DMS114 treated with DMSO at 0.1 percent for 48 hours (cell line): ENCODE measurements at regions not wholly inside any gene's neighbourhood (a gene's known extent, or its start where the extent isn't known, plus 50 kb on each side); places are given as distances from the start of the nearest gene placed in this dataset.

ENCODE experiments used
- DNase-seq: peaks from one replicate; lab custom pipeline; 2025; ENCODE audit not compliant: unreplicated experiment; lab: John Stamatoyannopoulos, UW

DNA sequence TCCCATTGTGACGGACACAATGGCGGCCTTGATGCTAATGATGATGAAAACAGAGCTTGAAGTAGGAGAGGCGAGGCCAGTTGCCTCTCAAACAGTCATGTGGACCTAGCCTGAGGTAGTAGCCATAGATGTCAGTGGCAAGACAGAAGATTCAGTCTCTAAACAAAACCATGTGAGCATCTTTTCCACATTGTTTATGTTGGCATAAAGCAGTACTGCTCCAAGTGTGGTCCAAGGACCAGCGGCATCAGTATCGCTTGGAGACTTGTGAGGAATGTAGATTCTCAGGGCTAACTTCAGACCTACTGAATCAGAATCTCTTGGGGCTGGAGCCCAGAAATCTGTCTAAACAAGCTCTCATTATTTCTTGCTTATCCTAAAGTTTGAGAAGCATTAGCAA, 312.8 kb upstream of the JAG1 start:
- DNase-seq = no peak

DNA sequence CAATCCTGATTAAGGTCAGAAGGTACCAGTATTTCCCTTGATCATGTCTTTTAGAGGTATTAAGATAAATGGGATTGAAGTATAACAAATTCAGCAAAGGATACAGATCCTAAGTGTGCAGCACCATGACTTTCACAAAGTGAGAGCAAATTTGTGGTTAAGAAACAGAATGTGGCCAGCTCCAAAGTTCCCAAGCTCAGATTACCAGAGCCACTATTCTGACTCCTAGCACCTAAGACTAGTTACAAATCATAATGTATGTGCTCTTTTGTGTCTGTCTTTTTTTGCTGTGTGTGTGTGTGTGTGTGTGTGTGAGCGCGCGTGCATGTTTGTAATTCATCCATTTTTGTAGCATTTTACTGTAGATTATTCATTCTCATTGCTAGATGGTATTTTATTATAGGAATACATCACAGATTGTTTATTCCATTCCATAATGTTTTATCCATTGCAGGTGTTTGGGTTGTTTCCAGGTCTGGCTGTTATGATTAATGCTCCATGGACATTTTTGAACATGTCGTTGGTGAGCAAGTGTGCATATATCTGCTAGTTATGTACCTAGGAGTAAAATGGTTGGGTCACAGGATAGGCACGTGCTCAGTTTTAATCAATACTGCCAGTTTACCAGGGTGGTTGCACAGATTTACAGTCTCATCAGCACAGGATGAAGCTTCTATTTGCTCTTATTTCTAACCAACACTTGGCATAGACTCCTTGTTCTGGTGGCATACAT, 314.0 kb upstream of the JAG1 start:
- no peak for DNase-seq

DNA sequence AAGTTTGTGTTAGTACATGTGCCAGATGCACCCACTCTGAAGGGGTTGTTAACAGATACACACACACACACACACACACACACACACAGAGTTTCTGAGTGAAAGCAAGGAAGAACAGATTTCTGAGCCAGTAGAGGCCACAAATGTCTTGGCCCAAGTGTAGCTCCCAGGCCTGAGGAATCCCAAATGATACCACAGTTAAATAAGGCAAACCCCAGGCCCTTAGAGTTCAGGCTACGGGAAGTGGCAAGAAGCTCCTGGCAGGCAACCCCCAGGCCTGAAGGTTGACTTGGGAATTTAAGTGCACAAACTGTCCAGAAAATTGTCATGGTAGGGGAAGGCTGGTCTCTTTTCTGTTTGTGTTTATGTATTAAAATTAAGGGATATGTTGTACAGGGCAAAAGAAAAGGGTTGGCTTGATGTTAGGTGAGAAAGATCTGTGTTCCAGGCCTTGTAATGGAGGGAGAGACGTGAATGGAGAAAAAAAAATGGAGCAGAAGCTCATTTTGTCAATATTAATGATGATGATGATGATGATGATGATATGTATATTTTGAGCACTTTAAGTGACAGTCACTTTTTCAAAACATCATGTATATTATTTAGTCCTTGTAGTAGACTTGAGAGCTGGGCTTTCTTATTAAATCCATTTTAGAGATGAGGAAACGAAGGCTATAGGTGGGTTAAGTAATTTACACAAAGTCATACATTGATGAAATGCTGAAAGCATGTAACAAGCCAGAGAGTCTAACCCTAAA, 317.0 kb upstream of the JAG1 start:
- no peak for DNase-seq

DNA sequence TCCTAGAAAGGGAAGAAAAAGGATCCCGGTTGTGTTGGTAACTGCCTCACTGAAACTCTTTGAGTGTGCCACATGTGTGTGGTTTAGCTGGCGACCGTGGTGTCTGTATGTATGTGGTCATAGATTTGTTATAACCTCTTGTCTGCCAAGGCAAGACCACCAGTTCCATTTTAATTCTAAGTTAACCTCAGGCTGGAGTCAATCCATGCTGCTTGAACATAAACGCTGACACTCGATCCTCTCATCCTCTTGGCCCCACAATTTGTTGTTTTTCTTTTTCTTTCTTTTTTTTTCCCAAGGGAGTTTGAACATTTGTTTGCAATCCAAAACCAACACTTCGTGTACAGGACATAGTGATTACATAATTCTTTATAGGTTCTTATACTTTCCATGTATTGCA, 318.9 kb upstream of the JAG1 start:
- DNase-seq = no peak

DNA sequence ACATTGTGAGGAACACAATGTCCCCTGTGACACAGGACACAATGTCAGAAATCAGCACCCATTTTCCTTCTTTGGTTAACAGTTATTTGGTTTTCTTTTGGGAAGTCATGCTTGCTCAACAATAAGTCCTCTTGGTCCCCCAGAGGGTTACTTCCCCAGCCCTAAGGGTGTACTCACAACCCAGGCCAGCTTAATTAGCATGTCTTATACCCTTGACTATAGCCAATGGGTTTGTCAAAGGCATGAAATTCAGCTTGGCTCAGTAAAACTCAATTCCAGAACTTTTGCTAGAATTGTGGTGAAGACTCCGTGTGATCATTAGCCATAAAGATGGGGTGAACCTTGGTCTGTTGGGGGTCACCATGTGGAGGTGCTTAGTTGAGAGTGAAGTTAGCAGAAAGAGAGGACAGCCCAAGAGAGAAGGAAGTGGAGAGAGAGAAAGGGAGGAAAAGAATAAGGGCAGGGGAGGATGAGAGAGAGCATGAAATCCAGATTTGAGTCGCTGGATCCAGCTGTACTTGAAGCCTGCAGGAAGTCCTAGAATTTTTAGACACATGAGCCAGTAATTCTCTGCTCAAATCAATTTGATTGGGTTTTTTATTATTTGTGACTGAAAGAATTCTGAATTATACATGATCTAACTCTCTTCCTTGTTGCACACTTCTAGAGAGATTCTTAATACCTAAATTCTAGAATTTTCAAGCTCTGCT, 321.3 kb upstream of the JAG1 start:
- no peak for DNase-seq

DNA sequence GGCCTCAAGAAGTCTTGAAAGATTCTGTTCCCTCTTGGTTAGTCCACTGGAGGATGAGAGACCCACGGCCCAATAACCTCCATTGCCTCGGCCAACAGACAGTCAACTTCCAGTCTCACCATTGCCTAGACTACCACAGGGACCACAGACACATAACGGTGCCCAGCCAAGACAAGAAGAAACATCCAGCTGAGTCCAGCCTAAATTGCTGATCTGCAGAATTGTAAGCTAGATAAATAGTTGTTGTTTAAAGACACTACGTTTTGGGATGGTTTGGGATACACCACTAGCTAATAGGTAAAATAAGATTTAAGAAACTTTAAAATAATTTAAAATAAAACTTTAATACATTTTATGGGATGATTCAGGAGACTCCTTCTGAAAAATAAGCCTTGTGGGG, 324.7 kb upstream of the JAG1 start:
- DNase-seq = no peak

DNA sequence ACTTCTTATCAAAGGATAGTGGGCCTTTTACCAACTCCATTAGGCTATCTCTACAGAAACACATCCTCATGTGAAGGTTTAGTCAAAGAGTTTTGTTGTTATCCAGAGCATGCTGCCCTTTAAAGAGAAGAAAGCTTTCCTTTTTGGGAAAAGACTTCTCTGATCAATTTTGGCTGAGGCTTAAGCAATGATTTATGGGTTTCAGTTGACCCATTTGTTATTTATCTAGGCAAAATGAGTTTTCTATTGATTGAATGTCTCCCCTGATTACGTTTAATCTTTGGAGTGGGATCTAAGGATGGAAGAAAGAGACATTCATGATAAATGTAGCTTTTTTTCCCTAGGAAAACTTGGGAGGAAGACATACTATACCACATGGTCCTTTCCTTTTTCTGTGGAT, 326.6 kb upstream of the JAG1 start:
- no peak for DNase-seq

DNA sequence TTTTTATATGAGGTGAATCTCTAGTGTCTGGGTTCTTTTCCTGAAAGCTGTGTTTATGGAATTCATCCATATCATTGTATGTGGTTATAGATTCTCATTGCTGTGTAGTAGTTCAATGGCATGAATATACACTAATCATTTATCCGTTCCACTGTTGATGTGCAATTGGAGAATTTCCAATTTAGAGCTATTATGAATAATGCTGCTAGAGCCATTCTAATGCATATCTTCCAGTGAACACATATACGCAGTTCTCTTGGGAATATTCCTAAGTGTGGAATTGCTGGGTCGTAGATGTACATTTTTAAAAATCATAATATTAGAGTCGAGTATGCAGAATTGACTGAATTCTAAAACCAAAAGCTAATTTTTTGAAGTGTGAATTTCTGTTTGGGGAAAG, 327.5 kb upstream of the JAG1 start:
- no peak for DNase-seq

DNA sequence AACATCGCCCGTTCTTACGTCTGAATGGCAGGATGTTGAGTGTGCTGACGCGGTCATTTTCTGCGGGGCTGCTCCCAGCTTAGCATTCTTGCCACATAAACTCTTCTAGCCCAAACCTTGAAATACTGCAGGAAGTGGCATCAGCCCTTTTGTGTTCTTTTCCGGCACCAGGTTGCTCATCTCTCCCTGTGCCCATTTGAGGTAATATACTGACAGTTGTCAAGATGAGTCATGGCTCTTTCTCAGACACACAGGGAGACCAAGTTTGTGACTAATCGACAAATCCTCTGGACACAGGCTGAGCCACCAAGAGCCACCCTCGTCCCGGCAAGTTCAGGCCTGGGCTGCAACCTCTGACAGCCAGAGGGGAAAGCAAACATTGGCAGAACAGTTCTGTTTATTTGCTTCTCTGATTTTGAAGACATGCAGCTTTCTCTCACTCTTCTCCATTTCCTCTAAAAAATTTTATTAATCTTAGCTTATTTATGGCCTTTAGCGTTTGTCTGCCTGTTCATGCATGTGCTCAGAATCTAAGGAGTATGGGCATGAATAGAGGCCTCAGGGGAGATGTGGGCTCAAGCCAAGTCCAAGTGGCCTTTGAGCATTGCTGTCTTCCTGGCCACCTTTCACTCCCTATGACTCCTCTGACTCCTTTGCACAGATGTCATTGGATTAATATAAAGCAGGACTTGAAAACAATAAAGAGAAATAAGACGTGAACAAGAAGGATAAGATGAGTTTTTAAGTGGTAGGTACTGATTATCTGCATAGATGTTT, 328.2 kb upstream of the JAG1 start:
- DNase-seq = no peak

DNA sequence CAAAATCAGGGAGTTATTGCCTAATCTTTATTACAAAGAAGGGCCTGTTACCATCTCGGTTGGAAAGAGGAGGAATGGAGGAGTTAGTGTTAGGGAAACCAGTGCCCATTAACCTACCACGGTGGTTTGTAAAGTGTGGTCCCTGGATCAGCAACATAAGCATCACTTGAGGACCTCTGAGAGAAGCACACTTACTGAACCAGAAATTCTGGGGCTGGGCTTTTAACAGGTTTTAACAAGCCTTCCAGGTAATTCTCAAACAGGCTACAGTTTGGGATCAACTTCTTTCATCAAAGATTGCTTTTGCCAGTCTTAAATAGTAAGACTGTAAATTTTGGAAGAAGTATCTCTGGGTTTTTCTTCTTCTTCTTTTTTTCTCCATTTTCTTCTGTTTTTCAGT, 329.5 kb upstream of the JAG1 start:
- DNase-seq = no peak

DNA sequence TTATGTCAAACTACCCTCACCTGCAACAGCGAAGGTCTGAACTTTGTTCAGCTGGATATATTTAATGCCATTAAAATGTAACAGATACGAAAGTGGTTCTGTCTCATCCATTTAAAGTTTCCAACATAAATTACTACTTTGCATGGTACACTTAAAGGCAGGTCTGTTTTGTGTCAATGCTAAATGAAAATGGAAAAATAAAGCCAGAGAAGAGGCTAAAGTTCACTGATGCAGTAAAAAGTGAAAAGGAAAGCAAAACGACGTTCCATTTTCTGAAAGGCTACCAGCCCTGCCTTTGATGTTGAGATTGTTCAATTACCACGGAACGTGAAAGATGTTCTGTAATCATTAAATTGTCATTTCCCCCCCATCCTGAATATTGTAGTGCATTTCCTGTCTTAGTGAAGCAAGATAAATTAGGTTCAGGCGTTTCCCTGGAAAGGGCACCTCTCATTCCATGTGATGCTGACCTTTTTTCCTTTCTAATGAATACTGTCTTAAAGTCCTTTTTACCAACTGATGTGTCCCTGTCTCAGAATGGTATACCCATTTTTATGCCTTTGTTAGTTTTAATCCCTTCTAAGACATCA, 334.7 kb upstream of the JAG1 start:
- no peak for DNase-seq

DNA sequence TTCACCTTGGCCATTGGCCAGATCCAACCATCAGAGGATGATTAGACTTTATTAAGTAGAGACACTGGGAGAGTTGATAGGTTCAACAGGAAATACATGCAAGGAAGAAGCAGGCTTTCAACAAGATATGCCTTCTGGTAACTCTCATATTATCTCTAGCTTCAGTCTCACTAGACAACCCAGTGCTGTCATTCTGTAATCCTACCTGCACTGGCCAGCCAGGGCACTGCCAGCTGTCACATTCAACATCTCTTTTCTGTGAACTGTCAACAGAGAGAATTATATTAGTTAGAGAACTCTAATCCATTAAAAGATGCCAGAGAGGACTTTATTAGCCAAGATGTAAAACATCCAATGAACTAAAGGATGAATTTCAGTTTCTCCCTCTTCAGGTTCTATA, 337.9 kb upstream of the JAG1 start:
- DNase-seq = no peak

DNA sequence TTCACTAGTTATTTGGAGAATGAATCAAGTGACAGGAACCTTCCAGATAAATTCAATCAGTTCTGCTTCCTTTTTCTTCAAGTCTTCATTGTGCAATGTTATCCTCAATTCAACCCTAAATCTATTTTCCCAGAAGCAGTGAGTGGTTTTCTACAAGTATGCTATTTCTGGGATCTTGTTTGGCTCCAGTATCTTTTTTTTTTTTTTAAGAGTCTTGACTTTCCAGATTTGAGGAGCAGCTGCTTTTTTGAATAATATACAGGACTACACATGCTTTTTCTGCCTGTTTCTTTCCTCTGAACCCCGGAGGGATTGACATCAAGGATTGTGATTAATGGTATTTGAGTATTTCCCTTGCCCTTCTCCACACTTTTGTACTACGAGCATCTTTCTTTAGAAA, 339.2 kb upstream of the JAG1 start:
- no peak for DNase-seq

DNA sequence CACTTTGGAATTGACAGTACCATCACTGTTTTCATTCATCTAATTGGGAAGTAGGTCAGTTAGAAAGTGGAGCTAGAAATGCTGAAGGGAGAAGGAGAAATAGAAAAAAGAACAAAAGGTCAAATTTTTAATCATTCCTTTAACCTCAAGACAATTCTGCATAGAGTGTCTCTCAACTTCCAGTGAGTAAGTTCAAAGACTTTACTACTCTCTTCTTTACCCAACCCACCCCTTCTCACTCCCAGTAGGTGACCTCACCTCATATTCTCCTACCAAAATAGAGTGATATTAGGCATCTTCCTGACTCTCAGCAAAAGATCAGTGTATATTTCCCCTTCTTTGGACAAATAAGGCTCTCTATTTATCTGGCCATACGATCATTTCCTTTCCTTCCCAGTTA, 340.0 kb upstream of the JAG1 start:
- no peak for DNase-seq

DNA sequence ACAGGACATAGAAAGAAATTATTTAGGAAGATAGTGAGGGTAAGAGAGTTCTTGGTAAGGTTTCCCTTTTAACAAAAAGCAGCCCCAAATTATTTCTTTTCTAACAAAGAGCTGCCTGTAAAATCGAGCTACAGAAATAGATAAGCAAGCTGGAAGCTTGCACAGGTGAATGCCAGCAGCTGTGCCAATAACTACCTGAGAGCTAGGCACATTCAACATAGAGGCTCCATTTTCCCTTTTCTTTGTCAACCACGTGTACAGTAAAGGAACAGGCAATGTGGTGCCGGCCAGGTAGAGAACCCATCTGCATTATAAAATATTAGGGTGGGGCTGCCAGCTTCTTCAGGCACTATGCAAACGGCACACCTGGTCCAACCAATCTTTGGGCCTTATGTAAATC, 341.6 kb upstream of the JAG1 start:
- no peak for DNase-seq

DNA sequence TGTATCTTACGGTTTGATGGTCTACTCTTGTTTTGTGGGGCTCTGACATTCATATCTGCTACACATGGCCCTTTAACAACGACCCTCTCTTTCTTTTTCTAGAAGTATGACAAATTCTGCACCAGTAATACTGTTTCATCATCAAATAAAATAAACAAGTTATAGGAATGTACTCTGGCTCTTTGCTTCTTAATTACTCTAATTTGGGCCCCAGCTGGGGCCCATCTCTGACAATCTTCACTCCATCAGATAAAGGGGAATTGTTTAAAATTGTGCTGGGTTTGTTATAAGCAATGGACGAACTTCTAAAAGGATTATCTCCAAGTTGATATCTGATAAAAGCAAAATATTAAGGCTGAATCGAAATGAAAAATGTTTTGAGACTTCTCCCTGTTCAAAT, 343.6 kb upstream of the JAG1 start:
- no peak for DNase-seq

DNA sequence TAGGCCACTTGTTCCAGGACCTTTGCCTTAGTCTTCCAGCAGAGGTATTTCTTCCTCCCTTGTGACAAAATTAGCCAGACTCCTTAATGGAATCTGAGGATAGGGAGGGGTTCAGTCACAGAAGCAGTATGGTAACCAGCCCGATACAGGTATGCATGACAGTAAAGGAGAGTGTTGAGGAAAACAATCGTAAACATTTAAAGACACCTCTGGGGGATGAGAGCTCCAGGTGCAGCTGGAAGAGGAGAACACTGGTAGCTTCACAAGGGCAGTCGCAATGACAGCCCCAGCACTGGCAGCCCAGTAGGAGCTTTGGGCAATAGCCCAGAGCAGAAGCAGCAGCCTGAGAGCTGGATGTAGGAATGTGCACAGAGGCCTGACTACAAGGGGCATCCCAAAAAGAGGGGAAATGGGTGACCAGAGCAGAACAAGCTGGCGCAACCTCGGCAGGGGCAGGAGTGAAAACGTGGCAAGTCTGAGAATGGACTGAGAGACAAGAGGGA, 344.9 kb upstream of the JAG1 start:
- DNase-seq = no peak

DNA sequence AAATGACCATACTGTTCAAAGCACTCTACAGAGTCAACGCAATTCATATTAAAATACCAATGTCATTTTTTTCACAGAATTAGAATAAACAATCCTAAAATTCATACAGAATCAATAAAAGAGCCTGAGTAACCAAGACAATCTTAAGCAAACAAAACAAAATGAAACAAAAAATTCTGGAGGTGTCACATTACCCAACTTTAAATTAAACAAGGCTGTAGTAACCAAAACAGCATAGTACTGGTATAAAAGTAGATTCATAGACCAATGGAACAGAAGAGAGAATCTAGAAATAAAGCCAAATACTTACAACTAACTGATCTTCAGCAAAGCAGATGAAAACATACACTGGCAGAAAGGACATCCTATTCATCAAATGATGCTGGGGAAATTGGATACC, 346.9 kb upstream of the JAG1 start:
- no peak for DNase-seq

DNA sequence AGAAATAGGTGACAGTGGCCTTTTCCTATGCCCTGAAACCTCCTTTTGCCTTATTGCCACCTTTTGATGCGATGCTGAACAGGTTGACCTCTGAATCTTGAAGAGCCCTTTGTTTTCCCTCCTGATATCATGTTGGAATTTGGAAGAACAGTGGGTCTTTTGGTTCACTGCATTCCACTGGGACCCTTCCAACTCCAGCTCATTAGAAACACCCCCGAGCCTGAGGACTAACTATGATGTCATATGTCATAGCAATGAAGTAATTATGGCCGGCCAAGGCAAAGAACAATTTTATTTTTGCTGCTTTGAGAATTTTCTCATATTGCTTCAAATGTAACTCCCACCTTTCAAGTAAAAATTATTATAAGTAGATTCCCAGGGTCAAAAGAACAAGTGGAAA, 353.4 kb upstream of the JAG1 start:
- DNase-seq = no peak

DNA sequence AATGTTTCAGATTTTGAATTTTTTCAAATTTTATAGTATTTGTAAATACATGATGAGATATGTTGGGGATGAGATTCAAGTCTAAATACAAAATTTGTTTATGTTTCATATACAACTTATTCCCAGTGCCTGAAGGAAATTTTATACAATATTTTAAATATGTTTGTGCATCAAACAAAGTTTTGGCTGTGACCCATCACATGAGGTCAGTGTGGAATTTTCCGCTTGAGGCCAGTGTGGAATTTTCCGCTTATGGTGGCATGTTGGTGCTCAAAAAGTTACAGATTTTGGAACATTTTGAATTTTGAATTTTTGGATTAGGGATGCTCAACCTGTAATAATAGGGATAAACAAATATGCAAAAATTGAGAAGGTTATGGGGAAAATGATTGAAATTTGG, 356.6 kb upstream of the JAG1 start:
- DNase-seq = no peak

DNA sequence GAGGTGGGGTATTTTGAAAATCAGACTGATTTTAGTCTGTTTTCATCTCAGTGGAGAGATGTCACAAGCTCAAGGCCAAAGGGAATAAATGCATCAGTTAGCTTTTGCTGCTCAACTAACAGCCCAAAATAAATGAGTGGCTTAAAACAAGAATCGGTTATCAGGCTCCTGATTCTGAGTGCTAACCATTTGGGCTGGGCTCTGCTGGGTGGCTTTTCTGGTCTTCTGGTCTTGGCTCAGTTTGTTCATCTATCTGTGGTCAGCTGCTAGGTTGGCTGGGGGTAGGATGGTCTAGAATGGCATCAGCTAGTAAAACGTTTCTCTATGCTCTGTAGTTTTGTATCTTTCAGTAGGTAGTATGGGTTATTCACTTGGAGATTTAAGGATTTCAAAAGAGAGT, 357.5 kb upstream of the JAG1 start:
- no peak for DNase-seq
